ENCODE measurements at regions not wholly inside any gene's neighbourhood (a gene's known extent, or its start where the extent isn't known, plus 50 kb on each side); places are given as distances from the start of the nearest gene placed in this dataset.

DNA sequence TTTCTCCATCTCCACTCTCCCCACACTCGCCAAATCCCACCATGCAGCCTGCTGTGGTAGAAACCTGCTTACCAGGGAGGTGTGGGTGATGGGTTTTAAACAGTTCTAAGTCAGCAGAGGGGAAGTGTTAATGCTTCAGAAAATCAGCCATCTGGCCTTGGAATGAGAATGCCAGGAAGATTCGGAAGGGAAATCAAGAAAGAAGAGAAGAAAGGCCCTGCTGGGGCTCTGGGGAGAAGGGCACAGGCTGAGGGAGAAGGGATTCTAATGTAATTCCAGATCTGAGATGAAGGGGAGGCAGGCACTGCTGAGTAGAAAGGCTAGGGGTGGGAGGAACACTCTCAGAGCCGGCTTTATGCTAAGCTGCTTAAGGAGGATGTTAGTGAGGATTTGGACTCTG lies 434.7 kb upstream of the DMAC1 start:
- TF ChIP-seq CTCF (IDR thresholded peaks at IDR 0.05) (no peak), POLR2A (IDR thresholded peaks at IDR 0.05; ENCODE audit: low read depth) (no peak)
